Astrocyte (in vitro differentiated cells and primary cell): ENCODE measurements at regions not wholly inside any gene's neighbourhood (a gene's known extent, or its start where the extent isn't known, plus 50 kb on each side); places are given as distances from the start of the nearest gene placed in this dataset.

Source experiments
- EZH2 ChIP-seq: IDR thresholded peaks from 2 replicates; pipeline ENCODE4 v1.6.1; 2012; ENCODE audit warnings: mild to moderate bottlenecking, low read length, inconsistent platforms; ENCODE audit not compliant: insufficient read depth
- TF ChIP-seq, protein P1 (sequence below): IDR thresholded peaks from 2 replicates; pipeline ENCODE4 v1.5.1; 2011; ENCODE audit warnings: low read depth, mild to moderate bottlenecking, inconsistent platforms, low read length, moderate library complexity; ENCODE audit not compliant: insufficient read depth

DNA sequence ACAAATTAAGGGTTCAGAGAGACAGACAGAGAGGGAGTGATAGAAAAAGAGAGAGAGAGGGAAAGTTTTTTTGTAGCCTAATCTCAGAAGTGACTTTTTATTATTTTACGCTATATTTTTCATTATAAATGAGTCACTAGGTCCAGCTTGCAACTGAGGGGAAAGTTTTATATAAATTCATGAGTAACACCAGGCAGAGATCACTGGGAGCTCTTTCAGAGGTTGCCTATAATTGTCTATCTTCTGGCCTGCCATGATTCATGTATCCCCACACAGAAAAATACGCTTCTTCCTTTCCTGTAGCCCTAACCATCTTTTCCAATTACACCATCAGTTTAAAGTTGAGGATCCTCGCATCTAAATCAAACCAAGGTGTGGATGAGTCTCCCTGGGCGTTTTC lies 467.9 kb downstream of the SLITRK1 start:
- TF ChIP-seq, protein P1, sequence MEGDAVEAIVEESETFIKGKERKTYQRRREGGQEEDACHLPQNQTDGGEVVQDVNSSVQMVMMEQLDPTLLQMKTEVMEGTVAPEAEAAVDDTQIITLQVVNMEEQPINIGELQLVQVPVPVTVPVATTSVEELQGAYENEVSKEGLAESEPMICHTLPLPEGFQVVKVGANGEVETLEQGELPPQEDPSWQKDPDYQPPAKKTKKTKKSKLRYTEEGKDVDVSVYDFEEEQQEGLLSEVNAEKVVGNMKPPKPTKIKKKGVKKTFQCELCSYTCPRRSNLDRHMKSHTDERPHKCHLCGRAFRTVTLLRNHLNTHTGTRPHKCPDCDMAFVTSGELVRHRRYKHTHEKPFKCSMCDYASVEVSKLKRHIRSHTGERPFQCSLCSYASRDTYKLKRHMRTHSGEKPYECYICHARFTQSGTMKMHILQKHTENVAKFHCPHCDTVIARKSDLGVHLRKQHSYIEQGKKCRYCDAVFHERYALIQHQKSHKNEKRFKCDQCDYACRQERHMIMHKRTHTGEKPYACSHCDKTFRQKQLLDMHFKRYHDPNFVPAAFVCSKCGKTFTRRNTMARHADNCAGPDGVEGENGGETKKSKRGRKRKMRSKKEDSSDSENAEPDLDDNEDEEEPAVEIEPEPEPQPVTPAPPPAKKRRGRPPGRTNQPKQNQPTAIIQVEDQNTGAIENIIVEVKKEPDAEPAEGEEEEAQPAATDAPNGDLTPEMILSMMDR: no peak
- no peak for TF ChIP-seq EZH2
